ENCODE measurements at regions not wholly inside any gene's neighbourhood (a gene's known extent, or its start where the extent isn't known, plus 50 kb on each side); places are given as distances from the start of the nearest gene placed in this dataset.

DNA sequence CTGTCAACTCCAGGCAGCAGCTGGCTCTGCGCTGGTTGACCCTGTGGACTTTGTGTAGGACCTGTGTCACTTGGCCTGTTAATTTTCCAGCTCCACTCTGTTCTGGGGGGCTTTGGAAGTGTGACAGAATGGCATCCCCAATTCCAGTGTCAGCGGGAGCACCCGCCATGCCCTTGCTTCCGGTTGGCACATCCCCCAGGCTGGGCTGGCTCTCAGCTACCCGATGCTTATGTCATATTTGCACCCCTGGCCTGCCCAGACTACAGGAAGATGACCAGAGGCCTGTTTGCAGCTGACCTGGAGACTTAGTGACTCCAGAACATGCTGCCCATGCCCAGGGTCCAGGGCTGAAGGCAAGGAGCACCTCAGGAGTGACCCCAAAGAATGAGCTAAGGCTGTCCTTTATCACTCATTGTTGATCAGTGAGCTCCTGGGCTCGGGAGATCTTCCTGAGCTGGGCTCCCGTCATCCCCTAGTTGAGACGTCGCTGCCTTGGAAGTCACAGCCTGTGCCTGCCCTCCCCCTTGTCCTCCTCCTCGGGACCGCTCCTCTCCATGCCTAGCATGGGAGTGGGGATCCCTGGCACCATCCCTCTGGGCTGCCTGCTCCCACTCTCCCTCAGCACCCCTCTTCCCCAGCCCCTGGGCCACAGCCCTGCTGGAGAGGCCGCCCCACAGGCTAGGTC lies 163.4 kb upstream of the RTL1 start:
- no peaks in the 10 kb centered on the region for H3K36me3 Mint-ChIP-seq
- Histone ChIP-seq H3K4me3 (replicated peaks in 1 of 3; ENCODE audit: low read depth in 2 of 3, low read length in 3 of 3) (no peak overlapping the region), H3K79me2 (ENCODE audit: insufficient read depth, low read length) (no peaks in the 10 kb centered on the region), H3K36me3 (replicated peaks in 1 of 2; ENCODE audit: control insufficient read depth in 1 of 2, insufficient read depth in 2 of 2, low read length in 2 of 2) (no peaks in the 10 kb centered on the region), H3K9me3 (replicated peaks in 1 of 2; ENCODE audit: control insufficient read depth in 1 of 2, insufficient read depth in 1 of 2, low read length in 2 of 2) (no peaks in the 10 kb centered on the region), H3K9ac (ENCODE audit: insufficient read depth, low read length, poor library complexity, severe bottlenecking) (no peak overlapping the region), H3K27ac (ENCODE audit: low read depth in 1 of 2, low read length in 2 of 2) (no peak overlapping the region), H3K4me2 (replicated peaks; ENCODE audit: extremely low read depth, low read length, poor library complexity, severe bottlenecking) (no peak overlapping the region), H3K27me3 (ENCODE audit: control insufficient read depth in 2 of 2, insufficient read depth in 2 of 2, low read length in 2 of 2) (no peaks in the 10 kb centered on the region), H3K4me1 (ENCODE audit: control insufficient read depth in 1 of 2, insufficient read depth in 2 of 2, low read length in 2 of 2) (no peaks in the 10 kb centered on the region), H4K20me1 (ENCODE audit: insufficient read depth, low read length) (no peaks in the 10 kb centered on the region), H2AFZ (ENCODE audit: insufficient read depth, low read depth, low read length, poor library complexity, severe bottlenecking) (no peak overlapping the region)
- peaks cover 11 to 13% (median 11%) of the 10 kb centered on the region in 3 donors for H3K27me3 Mint-ChIP-seq (ENCODE audit: low read depth in 3 of 3)
- TF ChIP-seq CTCF (IDR thresholded peaks at IDR 0.05), result no peak
- 91% methylated on average over 9 of the region's 12 CpGs for WGBS (ENCODE audit: insufficient coverage)
- no peak for DNase-seq
- H3K9me3 Mint-ChIP-seq, result peaks cover 0 to 4% (median 0%) of the 10 kb centered on the region in 7 donors
- H3K27ac Mint-ChIP-seq, result no peak overlapping the region
- H3K4me3 Mint-ChIP-seq, result no peak overlapping the region
- H3K4me1 Mint-ChIP-seq, result no peaks in the 10 kb centered on the region
- intact Hi-C loops (cut with micrococcal nuclease), result no loop called here

- Mint-ChIP-seq H3K36me3 (no peaks in the 10 kb centered on the region), H3K27me3 (ENCODE audit: low read depth in 3 of 3) (peaks cover 10 to 11% (median 11%) of the 10 kb centered on the region in 3 donors), H3K4me3 (peak overlapping the region in 1 of 2 donors; percentile 40), H3K9me3 (peaks cover 0 to 4% (median 0%) of the 10 kb centered on the region in 7 donors), H3K27ac (peak overlapping the region in 1 of 7 donors; percentile 43), H3K4me1 (no peaks in the 10 kb centered on the region)
- Histone ChIP-seq H3K4me3 (replicated peaks in 1 of 3; ENCODE audit: low read depth in 2 of 3, low read length in 3 of 3) (no peak overlapping the region), H3K27ac (ENCODE audit: low read depth in 1 of 2, low read length in 2 of 2) (no peak overlapping the region), H3K27me3 (ENCODE audit: control insufficient read depth in 2 of 2, insufficient read depth in 2 of 2, low read length in 2 of 2) (no peaks in the 10 kb centered on the region), H3K79me2 (ENCODE audit: insufficient read depth, low read length) (no peaks in the 10 kb centered on the region), H3K9me3 (replicated peaks in 1 of 2; ENCODE audit: control insufficient read depth in 1 of 2, insufficient read depth in 1 of 2, low read length in 2 of 2) (no peaks in the 10 kb centered on the region), H3K4me1 (ENCODE audit: control insufficient read depth in 1 of 2, insufficient read depth in 2 of 2, low read length in 2 of 2) (no peaks in the 10 kb centered on the region), H4K20me1 (ENCODE audit: insufficient read depth, low read length) (no peaks in the 10 kb centered on the region), H3K36me3 (replicated peaks in 1 of 2; ENCODE audit: control insufficient read depth in 1 of 2, insufficient read depth in 2 of 2, low read length in 2 of 2) (no peaks in the 10 kb centered on the region), H3K9ac (ENCODE audit: insufficient read depth, low read length, poor library complexity, severe bottlenecking) (no peak overlapping the region), H2AFZ (ENCODE audit: insufficient read depth, low read depth, low read length, poor library complexity, severe bottlenecking) (no peak overlapping the region), H3K4me2 (replicated peaks; ENCODE audit: extremely low read depth, low read length, poor library complexity, severe bottlenecking) (no peak overlapping the region)
- intact Hi-C loops (cut with micrococcal nuclease), result no loop called here
- no peak for TF ChIP-seq CTCF (IDR thresholded peaks at IDR 0.05)
- WGBS (ENCODE audit: insufficient coverage), result 55% methylated on average over 20 of the region's 34 CpGs
- DNase-seq, result no peak
These were observed 165.0 kb upstream of the RTL1 start for GRCh38 chr14:101068313-101069227.

Measured in CD14-positive monocyte (primary cell).